SK-N-MC (cell line): ENCODE measurements at regions not wholly inside any gene's neighbourhood (a gene's known extent, or its start where the extent isn't known, plus 50 kb on each side); places are given as distances from the start of the nearest gene placed in this dataset.

ENCODE experiments used
- EZH2 ChIP-seq: fragments of 200-600 bp; sonication (generic); IDR thresholded peaks from one replicate; pipeline ENCODE4 v1.6.1; 2017; ENCODE audit warnings: antibody characterized with exemption
- FOXP2 ChIP-seq: optimal IDR thresholded peaks from 2 replicates; pipeline ENCODE3; 2011; ENCODE audit warnings: mild to moderate bottlenecking, moderate library complexity; ENCODE audit not compliant: insufficient read depth; ENCODE audit errors: extremely low read length, control extremely low read depth
- POLR2AphosphoS5 ChIP-seq: IDR thresholded peaks from 2 replicates; pipeline ENCODE4 v1.6.1; 2012; ENCODE audit warnings: mild to moderate bottlenecking, low read depth, low read length, borderline replicate concordance

- TF ChIP-seq FOXP2 (no peak), POLR2AphosphoS5 (no peak), EZH2 (no peak)
These were observed 833.4 kb downstream of the LRRTM4 start for GRCh38 chr2:76688732-76689131.
